ENCODE measurements at regions not wholly inside any gene's neighbourhood (a gene's known extent, or its start where the extent isn't known, plus 50 kb on each side); places are given as distances from the start of the nearest gene placed in this dataset.

- Mint-ChIP-seq H3K27me3 (peaks cover 9% of the 10 kb centered on the region), H3K4me3 (no peak overlapping the region), H3K27ac (no peak overlapping the region), H3K36me3 (no peaks in the 10 kb centered on the region), H3K9me3 (peaks cover 0 to 4% (median 0%) of the 10 kb centered on the region in 7 donors), H3K4me1 (no peaks in the 10 kb centered on the region)
- Histone ChIP-seq H3K4me1 (ENCODE audit: control insufficient read depth, insufficient read depth, low read length, poor library complexity, severe bottlenecking) (no peaks in the 10 kb centered on the region), H3K4me3 (ENCODE audit: low read depth, low read length) (no peak overlapping the region), H3K9me3 (ENCODE audit: control insufficient read depth in 2 of 2, low read length in 2 of 2) (no peaks in the 10 kb centered on the region), H3K27me3 (ENCODE audit: control insufficient read depth, insufficient read depth, low read length) (no peaks in the 10 kb centered on the region), H3K36me3 (ENCODE audit: control insufficient read depth, insufficient read depth, low read length) (no peaks in the 10 kb centered on the region), H3K27ac (ENCODE audit: insufficient read depth, low read length, poor library complexity, severe bottlenecking) (no peak overlapping the region)
- no peak for ATAC-seq (ENCODE audit: low read depth in 2 of 2)
- DNase-seq = no peak
These were observed 154.7 kb downstream of the TFAP2C start for GRCh38 chr20:56783826-56784225.

GRCh38 chr20:56786503-56786902, 157.4 kb downstream of the TFAP2C start:
- no peaks in the 10 kb centered on the region for H3K36me3 Mint-ChIP-seq
- no peaks in the 10 kb centered on the region for H3K9me3 ChIP-seq (ENCODE audit: control insufficient read depth in 2 of 2, low read length in 2 of 2)
- DNase-seq (no peak), ATAC-seq (ENCODE audit: low read depth in 2 of 2) (no peak)
- no peak overlapping the region for H3K4me3 ChIP-seq (ENCODE audit: low read depth, low read length)
- H3K27ac ChIP-seq (ENCODE audit: insufficient read depth, low read length, poor library complexity, severe bottlenecking) = no peak overlapping the region
- peaks cover 0 to 4% (median 0%) of the 10 kb centered on the region in 7 donors for H3K9me3 Mint-ChIP-seq
- H3K4me3 Mint-ChIP-seq = no peak overlapping the region
- H3K27me3 Mint-ChIP-seq = peaks cover 6% of the 10 kb centered on the region
- no peaks in the 10 kb centered on the region for H3K27me3 ChIP-seq (ENCODE audit: control insufficient read depth, insufficient read depth, low read length)
- no peaks in the 10 kb centered on the region for H3K36me3 ChIP-seq (ENCODE audit: control insufficient read depth, insufficient read depth, low read length)
- no peaks in the 10 kb centered on the region for H3K4me1 Mint-ChIP-seq
- H3K4me1 ChIP-seq (ENCODE audit: control insufficient read depth, insufficient read depth, low read length, poor library complexity, severe bottlenecking) = no peaks in the 10 kb centered on the region
- no peak overlapping the region for H3K27ac Mint-ChIP-seq

GRCh38 chr20:56788041-56788670, 159.1 kb downstream of the TFAP2C start:
- H3K4me3 Mint-ChIP-seq = no peak overlapping the region
- no peaks in the 10 kb centered on the region for H3K9me3 ChIP-seq (ENCODE audit: control insufficient read depth in 2 of 2, low read length in 2 of 2)

GRCh38 chr20:56788671-56789610, 159.8 kb downstream of the TFAP2C start:
- Mint-ChIP-seq H3K36me3 (no peaks in the 10 kb centered on the region), H3K27ac (peak overlapping the region in 1 of 3 donors; percentile 54), H3K4me1 (no peaks in the 10 kb centered on the region), H3K4me3 (no peak overlapping the region), H3K27me3 (peaks cover 7% of the 10 kb centered on the region), H3K9me3 (peaks cover 0 to 4% (median 0%) of the 10 kb centered on the region in 7 donors)
- Histone ChIP-seq H3K9me3 (ENCODE audit: control insufficient read depth in 2 of 2, low read length in 2 of 2) (no peaks in the 10 kb centered on the region), H3K36me3 (ENCODE audit: control insufficient read depth, insufficient read depth, low read length) (no peaks in the 10 kb centered on the region), H3K27me3 (ENCODE audit: control insufficient read depth, insufficient read depth, low read length) (no peaks in the 10 kb centered on the region), H3K27ac (ENCODE audit: insufficient read depth, low read length, poor library complexity, severe bottlenecking) (no peak overlapping the region), H3K4me3 (ENCODE audit: low read depth, low read length) (no peak overlapping the region), H3K4me1 (ENCODE audit: control insufficient read depth, insufficient read depth, low read length, poor library complexity, severe bottlenecking) (no peaks in the 10 kb centered on the region)
- no peak for ATAC-seq (ENCODE audit: low read depth in 2 of 2)
- DNase-seq = no peak

More at GRCh38 chr20:56788041-56788670, 159.1 kb downstream of the TFAP2C start:
- peaks cover 0 to 4% (median 0%) of the 10 kb centered on the region in 7 donors for H3K9me3 Mint-ChIP-seq
- Histone ChIP-seq H3K4me3 (ENCODE audit: low read depth, low read length) (no peak overlapping the region), H3K27ac (ENCODE audit: insufficient read depth, low read length, poor library complexity, severe bottlenecking) (no peak overlapping the region), H3K36me3 (ENCODE audit: control insufficient read depth, insufficient read depth, low read length) (no peaks in the 10 kb centered on the region), H3K4me1 (ENCODE audit: control insufficient read depth, insufficient read depth, low read length, poor library complexity, severe bottlenecking) (no peaks in the 10 kb centered on the region), H3K27me3 (ENCODE audit: control insufficient read depth, insufficient read depth, low read length) (no peaks in the 10 kb centered on the region)
- no peaks in the 10 kb centered on the region for H3K4me1 Mint-ChIP-seq
- DNase-seq = no peak
- H3K27ac Mint-ChIP-seq = peak overlapping the region in 1 of 3 donors; percentile 54
- no peaks in the 10 kb centered on the region for H3K36me3 Mint-ChIP-seq
- ATAC-seq (ENCODE audit: low read depth in 2 of 2) = no peak
- H3K27me3 Mint-ChIP-seq = peaks cover 6% of the 10 kb centered on the region

- H3K27ac ChIP-seq (ENCODE audit: insufficient read depth, low read length, poor library complexity, severe bottlenecking) = no peak overlapping the region
- Mint-ChIP-seq H3K36me3 (no peaks in the 10 kb centered on the region), H3K4me1 (no peaks in the 10 kb centered on the region), H3K9me3 (peaks cover 0 to 6% (median 3%) of the 10 kb centered on the region in 7 donors), H3K27ac (no peak overlapping the region), H3K27me3 (peaks cover 6% of the 10 kb centered on the region), H3K4me3 (peak overlapping the region in 1 of 4 donors; percentile 38)
- no peaks in the 10 kb centered on the region for H3K36me3 ChIP-seq (ENCODE audit: control insufficient read depth, insufficient read depth, low read length)
- no peaks in the 10 kb centered on the region for H3K4me1 ChIP-seq (ENCODE audit: control insufficient read depth, insufficient read depth, low read length, poor library complexity, severe bottlenecking)
- no peak overlapping the region for H3K4me3 ChIP-seq (ENCODE audit: low read depth, low read length)
- DNase-seq (no peak), ATAC-seq (ENCODE audit: low read depth in 2 of 2) (no peak)
- H3K27me3 ChIP-seq (ENCODE audit: control insufficient read depth, insufficient read depth, low read length) = no peaks in the 10 kb centered on the region
- H3K9me3 ChIP-seq (ENCODE audit: control insufficient read depth in 2 of 2, low read length in 2 of 2) = peaks cover 0 to 2% of the 10 kb centered on the region in 2 experiments
These were observed 164.8 kb downstream of the TFAP2C start for GRCh38 chr20:56793916-56794315.

GRCh38 chr20:56795492-56795891, 166.4 kb downstream of the TFAP2C start:
- no peak for DNase-seq
- Mint-ChIP-seq H3K27ac (no peak overlapping the region), H3K27me3 (peaks cover 6% of the 10 kb centered on the region), H3K36me3 (no peaks in the 10 kb centered on the region), H3K4me1 (no peaks in the 10 kb centered on the region), H3K4me3 (no peak overlapping the region), H3K9me3 (peaks cover 0 to 8% (median 3%) of the 10 kb centered on the region in 7 donors)
- H3K4me3 ChIP-seq (ENCODE audit: low read depth, low read length) = no peak overlapping the region
- no peaks in the 10 kb centered on the region for H3K27me3 ChIP-seq (ENCODE audit: control insufficient read depth, insufficient read depth, low read length)
- no peaks in the 10 kb centered on the region for H3K36me3 ChIP-seq (ENCODE audit: control insufficient read depth, insufficient read depth, low read length)
- no peak overlapping the region for H3K27ac ChIP-seq (ENCODE audit: insufficient read depth, low read length, poor library complexity, severe bottlenecking)
- no peaks in the 10 kb centered on the region for H3K4me1 ChIP-seq (ENCODE audit: control insufficient read depth, insufficient read depth, low read length, poor library complexity, severe bottlenecking)
- no peak for ATAC-seq (ENCODE audit: low read depth in 2 of 2)
- peaks cover 0 to 2% of the 10 kb centered on the region in 2 experiments for H3K9me3 ChIP-seq (ENCODE audit: control insufficient read depth in 2 of 2, low read length in 2 of 2)

GRCh38 chr20:56796345-56796744, 167.2 kb downstream of the TFAP2C start:
- H3K27ac Mint-ChIP-seq = no peak overlapping the region
- peaks cover 6% of the 10 kb centered on the region for H3K27me3 Mint-ChIP-seq
- H3K4me1 Mint-ChIP-seq = no peaks in the 10 kb centered on the region
- H3K4me3 Mint-ChIP-seq = no peak overlapping the region
- no peak for DNase-seq
- Histone ChIP-seq H3K36me3 (ENCODE audit: control insufficient read depth, insufficient read depth, low read length) (no peaks in the 10 kb centered on the region), H3K4me1 (ENCODE audit: control insufficient read depth, insufficient read depth, low read length, poor library complexity, severe bottlenecking) (no peaks in the 10 kb centered on the region), H3K9me3 (ENCODE audit: control insufficient read depth in 2 of 2, low read length in 2 of 2) (peaks cover 0 to 2% of the 10 kb centered on the region in 2 experiments), H3K27ac (ENCODE audit: insufficient read depth, low read length, poor library complexity, severe bottlenecking) (no peak overlapping the region), H3K27me3 (ENCODE audit: control insufficient read depth, insufficient read depth, low read length) (no peaks in the 10 kb centered on the region), H3K4me3 (ENCODE audit: low read depth, low read length) (no peak overlapping the region)
- ATAC-seq (ENCODE audit: low read depth in 2 of 2) = no peak
- peaks cover 0 to 8% (median 3%) of the 10 kb centered on the region in 7 donors for H3K9me3 Mint-ChIP-seq
- H3K36me3 Mint-ChIP-seq = no peaks in the 10 kb centered on the region
